Memory B cell (primary cell): ENCODE measurements at regions not wholly inside any gene's neighbourhood (a gene's known extent, or its start where the extent isn't known, plus 50 kb on each side); places are given as distances from the start of the nearest gene placed in this dataset.
"Not testable (repeated sequence)": the region's sequence is repeated elsewhere in the genome, so short reads cannot be mapped to it uniquely, and the experiment has no call there.

Experiments
- ATAC-seq: fragments of 150-1000 bp; cut with Tn5 transposase; 2 replicates; pipeline ENCODE4 v1.10.0; 2021; ENCODE audit warnings: low read depth, mild to moderate bottlenecking, moderate library complexity
- DNase-seq, 2 donors: peaks; one replicate each; pipeline ENCODE4 v3.0.0; 2022; ENCODE audit warnings: low spot score in 2 of 2
- H3K27ac Mint-ChIP-seq: one replicate; pipeline ENCODE4 v1.8.0; 2022; ENCODE audit warnings: mild to moderate bottlenecking, moderate library complexity, mixed read lengths
- H3K27me3 Mint-ChIP-seq: one replicate; pipeline ENCODE4 v1.8.0; 2022; ENCODE audit warnings: mixed read lengths
- H3K36me3 Mint-ChIP-seq: one replicate; pipeline ENCODE4 v1.8.0; 2022; ENCODE audit warnings: mild to moderate bottlenecking, mixed read lengths
- H3K4me1 Mint-ChIP-seq: one replicate; pipeline ENCODE4 v1.8.0; 2022; ENCODE audit warnings: mixed read lengths
- H3K4me3 Mint-ChIP-seq: one replicate; pipeline ENCODE4 v1.8.0; 2022; ENCODE audit warnings: mild to moderate bottlenecking, moderate library complexity, mixed read lengths
- H3K9me3 Mint-ChIP-seq: one replicate; pipeline ENCODE4 v1.8.0; 2022; ENCODE audit warnings: mixed read lengths

GRCh38 chr2:210955591-210955990 is 399.2 kb downstream of the CPS1 start:
- Mint-ChIP-seq H3K9me3 (peaks cover 2% of the 10 kb centered on the region), H3K36me3 (no peaks in the 10 kb centered on the region), H3K27me3 (no peaks in the 10 kb centered on the region), H3K4me1 (no peaks in the 10 kb centered on the region), H3K27ac (no peak overlapping the region), H3K4me3 (no peak overlapping the region)
- DNase-seq (no peak), ATAC-seq (no peak)

- H3K4me3 Mint-ChIP-seq: no peak overlapping the region
- DNase-seq (no peak), ATAC-seq (no peak)
- H3K27ac Mint-ChIP-seq: no peak overlapping the region
- no peaks in the 10 kb centered on the region for H3K4me1 Mint-ChIP-seq
- peaks cover 2% of the 10 kb centered on the region for H3K9me3 Mint-ChIP-seq
- no peaks in the 10 kb centered on the region for H3K36me3 Mint-ChIP-seq
- H3K27me3 Mint-ChIP-seq: no peaks in the 10 kb centered on the region
Measured at GRCh38 chr2:210956101-210956500, 399.7 kb downstream of the CPS1 start.

- Mint-ChIP-seq H3K36me3 (no peaks in the 10 kb centered on the region), H3K27ac (no peak overlapping the region), H3K27me3 (no peaks in the 10 kb centered on the region), H3K4me3 (no peak overlapping the region), H3K4me1 (no peaks in the 10 kb centered on the region), H3K9me3 (no peaks in the 10 kb centered on the region)
- DNase-seq: no peak
- ATAC-seq: no peak
Measured at GRCh38 chr2:210961249-210961648, 404.9 kb downstream of the CPS1 start.

- no peak for ATAC-seq
- no peak overlapping the region for H3K27ac Mint-ChIP-seq
- no peaks in the 10 kb centered on the region for H3K9me3 Mint-ChIP-seq
- no peak for DNase-seq
- no peaks in the 10 kb centered on the region for H3K4me1 Mint-ChIP-seq
- no peaks in the 10 kb centered on the region for H3K27me3 Mint-ChIP-seq
- no peak overlapping the region for H3K4me3 Mint-ChIP-seq
- no peaks in the 10 kb centered on the region for H3K36me3 Mint-ChIP-seq
Measured at GRCh38 chr2:210963386-210963785, 407.0 kb downstream of the CPS1 start.

- no peak for DNase-seq
- H3K27me3 Mint-ChIP-seq: no peaks in the 10 kb centered on the region
- no peaks in the 10 kb centered on the region for H3K9me3 Mint-ChIP-seq
- no peak overlapping the region for H3K4me3 Mint-ChIP-seq
- no peaks in the 10 kb centered on the region for H3K4me1 Mint-ChIP-seq
- ATAC-seq: no peak
- H3K36me3 Mint-ChIP-seq: no peaks in the 10 kb centered on the region
- H3K27ac Mint-ChIP-seq: no peak overlapping the region
Measured at GRCh38 chr2:210964141-210964764, 407.9 kb downstream of the CPS1 start.

- no peaks in the 10 kb centered on the region for H3K4me1 Mint-ChIP-seq
- no peaks in the 10 kb centered on the region for H3K36me3 Mint-ChIP-seq
- no peaks in the 10 kb centered on the region for H3K27me3 Mint-ChIP-seq
- no peak overlapping the region for H3K27ac Mint-ChIP-seq
- no peak overlapping the region for H3K4me3 Mint-ChIP-seq
- no peak for ATAC-seq
- DNase-seq: no peak
- no peaks in the 10 kb centered on the region for H3K9me3 Mint-ChIP-seq
Measured at GRCh38 chr2:210965472-210965871, 409.1 kb downstream of the CPS1 start.

GRCh38 chr2:210966330-210966729 is 409.9 kb downstream of the CPS1 start:
- no peaks in the 10 kb centered on the region for H3K27me3 Mint-ChIP-seq
- ATAC-seq (no peak), DNase-seq (no peak)
- H3K4me1 Mint-ChIP-seq: no peaks in the 10 kb centered on the region
- no peak overlapping the region for H3K4me3 Mint-ChIP-seq
- H3K9me3 Mint-ChIP-seq: no peaks in the 10 kb centered on the region
- no peaks in the 10 kb centered on the region for H3K36me3 Mint-ChIP-seq
- no peak overlapping the region for H3K27ac Mint-ChIP-seq

- Mint-ChIP-seq H3K27me3 (no peaks in the 10 kb centered on the region), H3K27ac (no peak overlapping the region), H3K9me3 (no peaks in the 10 kb centered on the region), H3K4me3 (no peak overlapping the region), H3K36me3 (no peaks in the 10 kb centered on the region), H3K4me1 (no peaks in the 10 kb centered on the region)
- DNase-seq (no peak), ATAC-seq (no peak)
Measured at GRCh38 chr2:210971431-210971830, 415.0 kb downstream of the CPS1 start.

GRCh38 chr2:210986806-210987205 is 430.4 kb downstream of the CPS1 start:
- H3K36me3 Mint-ChIP-seq, H3K9me3 Mint-ChIP-seq: not testable (repeated sequence)

GRCh38 chr2:210991107-210991506 is 434.7 kb downstream of the CPS1 start:
- DNase-seq (no peak), ATAC-seq (no peak)
- Mint-ChIP-seq H3K4me3 (no peak overlapping the region), H3K9me3 (peaks cover 9% of the 10 kb centered on the region), H3K27me3 (no peaks in the 10 kb centered on the region), H3K4me1 (no peaks in the 10 kb centered on the region), H3K36me3 (no peaks in the 10 kb centered on the region), H3K27ac (no peak overlapping the region)

More at GRCh38 chr2:210986806-210987205, 430.4 kb downstream of the CPS1 start:
- not testable (repeated sequence) for DNase-seq, H3K4me3 Mint-ChIP-seq, H3K27ac Mint-ChIP-seq, H3K4me1 Mint-ChIP-seq, H3K27me3 Mint-ChIP-seq, ATAC-seq

GRCh38 chr2:210994104-210994503 is 437.7 kb downstream of the CPS1 start:
- no peak for DNase-seq
- ATAC-seq: no peak
- Mint-ChIP-seq H3K4me1 (no peaks in the 10 kb centered on the region), H3K36me3 (no peaks in the 10 kb centered on the region), H3K27ac (no peak overlapping the region), H3K4me3 (no peak overlapping the region), H3K27me3 (no peaks in the 10 kb centered on the region), H3K9me3 (peaks cover 9% of the 10 kb centered on the region)

- H3K36me3 Mint-ChIP-seq: no peaks in the 10 kb centered on the region
- H3K4me1 Mint-ChIP-seq: no peaks in the 10 kb centered on the region
- peaks cover 9% of the 10 kb centered on the region for H3K9me3 Mint-ChIP-seq
- ATAC-seq: no peak
- H3K27me3 Mint-ChIP-seq: no peaks in the 10 kb centered on the region
- no peak overlapping the region for H3K4me3 Mint-ChIP-seq
- DNase-seq: no peak
- H3K27ac Mint-ChIP-seq: no peak overlapping the region
Measured at GRCh38 chr2:210997373-210997772, 441.0 kb downstream of the CPS1 start.

GRCh38 chr2:210998334-210998733 is 441.9 kb downstream of the CPS1 start:
- H3K27me3 Mint-ChIP-seq: no peaks in the 10 kb centered on the region
- H3K27ac Mint-ChIP-seq: no peak overlapping the region
- no peaks in the 10 kb centered on the region for H3K36me3 Mint-ChIP-seq
- H3K9me3 Mint-ChIP-seq: peaks cover 9% of the 10 kb centered on the region
- no peak for DNase-seq
- ATAC-seq: no peak
- H3K4me1 Mint-ChIP-seq: no peaks in the 10 kb centered on the region
- H3K4me3 Mint-ChIP-seq: no peak overlapping the region

- ATAC-seq (no peak), DNase-seq (no peak)
- Mint-ChIP-seq H3K4me1 (no peaks in the 10 kb centered on the region), H3K4me3 (no peak overlapping the region), H3K27me3 (no peaks in the 10 kb centered on the region), H3K27ac (no peak overlapping the region), H3K9me3 (peaks cover 4% of the 10 kb centered on the region), H3K36me3 (no peaks in the 10 kb centered on the region)
Measured at GRCh38 chr2:211014376-211014775, 458.0 kb downstream of the CPS1 start.

- DNase-seq: no peak
- H3K27me3 Mint-ChIP-seq: no peaks in the 10 kb centered on the region
- no peak for ATAC-seq
- H3K4me1 Mint-ChIP-seq: no peaks in the 10 kb centered on the region
- H3K9me3 Mint-ChIP-seq: peaks cover 4% of the 10 kb centered on the region
- H3K4me3 Mint-ChIP-seq: no peak overlapping the region
- H3K27ac Mint-ChIP-seq: no peak overlapping the region
- H3K36me3 Mint-ChIP-seq: no peaks in the 10 kb centered on the region
Measured at GRCh38 chr2:211014906-211015305, 458.5 kb downstream of the CPS1 start.
